K562 (cell line): ENCODE measurements at regions not wholly inside any gene's neighbourhood (a gene's known extent, or its start where the extent isn't known, plus 50 kb on each side); places are given as distances from the start of the nearest gene placed in this dataset.

Experiments used
- CTCF ChIP-seq, 3 experiments: IDR thresholded peaks in 2 of 3; conservative IDR thresholded peaks in 1 of 3; 2 replicates each; pipeline ENCODE4 v1.5.1; 2011 to 2012; ENCODE audit warnings: low read length in 3 of 3, mild to moderate bottlenecking in 3 of 3, control low read depth in 2 of 3, improper control_type of control experiment in 1 of 3, inconsistent platforms in 1 of 3, low read depth in 1 of 3, mixed read lengths in 1 of 3, moderate library complexity in 1 of 3; ENCODE audit not compliant: insufficient read depth in 2 of 3
- ELF1 ChIP-seq: fragments of 200-800 bp; sonication (Bioruptor generic); IDR thresholded peaks from 2 replicates; pipeline ENCODE4 v1.6.1; 2016; ENCODE audit warnings: missing genetic modification characterization, missing compliant biosample characterization
- EZH2 ChIP-seq: IDR thresholded peaks from 2 replicates; pipeline ENCODE4 v1.6.1; 2012; ENCODE audit warnings: low read depth, mild to moderate bottlenecking, inconsistent platforms, low read length, borderline replicate concordance
- FOXA1 ChIP-seq: fragments of 450-650 bp; IDR thresholded peaks from 2 replicates; pipeline ENCODE4 v1.6.1; 2016; ENCODE audit warnings: mild to moderate bottlenecking, borderline replicate concordance
- MAFK ChIP-seq: IDR thresholded peaks from 2 replicates; pipeline ENCODE4 v1.6.1; 2011; ENCODE audit warnings: low read length, improper control_type of control experiment
- RNF2 ChIP-seq: sonication (generic); IDR thresholded peaks from 2 replicates; pipeline ENCODE4 v1.6.1; 2016
- STAT5B ChIP-seq: fragments of 250-450 bp; sonication (Bioruptor Pico); IDR thresholded peaks from 2 replicates; pipeline ENCODE4 v1.8.0; 2021; ENCODE audit warnings: mild to moderate bottlenecking, inconsistent platforms
- TAF1 ChIP-seq: IDR thresholded peaks from 2 replicates; pipeline ENCODE4 v1.6.1; 2011; ENCODE audit warnings: mild to moderate bottlenecking, low read length, moderate library complexity; ENCODE audit not compliant: insufficient read depth, control insufficient read depth, severe bottlenecking; ENCODE audit errors: extremely low read depth
- TARDBP ChIP-seq: fragments of 450-650 bp; IDR thresholded peaks from 2 replicates; pipeline ENCODE4 v1.6.1; 2016
- ZNF239 ChIP-seq: fragments of 250-450 bp; sonication (Bioruptor Pico); IDR thresholded peaks from 2 replicates; pipeline ENCODE4 v1.4.0; 2020; ENCODE audit warnings: mild to moderate bottlenecking
- TF ChIP-seq, protein P1 (sequence below): conservative IDR thresholded peaks from 2 replicates; pipeline ENCODE4 v1.6.1; 2011; ENCODE audit warnings: low read depth, mild to moderate bottlenecking, low read length; ENCODE audit not compliant: control insufficient read depth
- TF ChIP-seq, protein P2 (sequence below): sonication (generic); formaldehyde crosslinking; IDR thresholded peaks from 2 replicates; pipeline ENCODE4 v1.8.0; 2022; ENCODE audit warnings: mild to moderate bottlenecking, missing genetic modification reagents, borderline replicate concordance
- TF ChIP-seq, protein P3 (sequence below): fragments of 250-450 bp; sonication (Bioruptor Pico); IDR thresholded peaks from 2 replicates; pipeline ENCODE4 v1.8.0; 2021; ENCODE audit warnings: moderate library complexity, mild to moderate bottlenecking, inconsistent platforms

GRCh38 chr9:90379771-90380170, 262.9 kb downstream of the DIRAS2 start:
- TF ChIP-seq, protein P1, sequence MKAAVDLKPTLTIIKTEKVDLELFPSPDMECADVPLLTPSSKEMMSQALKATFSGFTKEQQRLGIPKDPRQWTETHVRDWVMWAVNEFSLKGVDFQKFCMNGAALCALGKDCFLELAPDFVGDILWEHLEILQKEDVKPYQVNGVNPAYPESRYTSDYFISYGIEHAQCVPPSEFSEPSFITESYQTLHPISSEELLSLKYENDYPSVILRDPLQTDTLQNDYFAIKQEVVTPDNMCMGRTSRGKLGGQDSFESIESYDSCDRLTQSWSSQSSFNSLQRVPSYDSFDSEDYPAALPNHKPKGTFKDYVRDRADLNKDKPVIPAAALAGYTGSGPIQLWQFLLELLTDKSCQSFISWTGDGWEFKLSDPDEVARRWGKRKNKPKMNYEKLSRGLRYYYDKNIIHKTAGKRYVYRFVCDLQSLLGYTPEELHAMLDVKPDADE = no peak
- TF ChIP-seq ELF1 (tag) (no peak), ZNF239 (CRISPR knock-in tag) (no peak), CTCF (IDR thresholded peaks at IDR 0.05 in 2 of 3, conservative IDR thresholded peaks at IDR 0.05 in 1 of 3; ENCODE audit: insufficient read depth in 2 of 3, low read depth in 1 of 3, low read length in 3 of 3) (no peak), RNF2 (no peak), MAFK (no peak), FOXA1 (no peak), EZH2 (no peak), TARDBP (no peak), TAF1 (no peak), STAT5B (no peak)
- TF ChIP-seq, protein P2, sequence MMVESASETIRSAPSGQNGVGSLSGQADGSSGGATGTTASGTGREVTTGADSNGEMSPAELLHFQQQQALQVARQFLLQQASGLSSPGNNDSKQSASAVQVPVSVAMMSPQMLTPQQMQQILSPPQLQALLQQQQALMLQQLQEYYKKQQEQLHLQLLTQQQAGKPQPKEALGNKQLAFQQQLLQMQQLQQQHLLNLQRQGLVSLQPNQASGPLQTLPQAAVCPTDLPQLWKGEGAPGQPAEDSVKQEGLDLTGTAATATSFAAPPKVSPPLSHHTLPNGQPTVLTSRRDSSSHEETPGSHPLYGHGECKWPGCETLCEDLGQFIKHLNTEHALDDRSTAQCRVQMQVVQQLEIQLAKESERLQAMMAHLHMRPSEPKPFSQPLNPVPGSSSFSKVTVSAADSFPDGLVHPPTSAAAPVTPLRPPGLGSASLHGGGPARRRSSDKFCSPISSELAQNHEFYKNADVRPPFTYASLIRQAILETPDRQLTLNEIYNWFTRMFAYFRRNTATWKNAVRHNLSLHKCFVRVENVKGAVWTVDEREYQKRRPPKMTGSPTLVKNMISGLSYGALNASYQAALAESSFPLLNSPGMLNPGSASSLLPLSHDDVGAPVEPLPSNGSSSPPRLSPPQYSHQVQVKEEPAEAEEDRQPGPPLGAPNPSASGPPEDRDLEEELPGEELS (CRISPR knock-in tag) = no peak
- TF ChIP-seq, protein P3, sequence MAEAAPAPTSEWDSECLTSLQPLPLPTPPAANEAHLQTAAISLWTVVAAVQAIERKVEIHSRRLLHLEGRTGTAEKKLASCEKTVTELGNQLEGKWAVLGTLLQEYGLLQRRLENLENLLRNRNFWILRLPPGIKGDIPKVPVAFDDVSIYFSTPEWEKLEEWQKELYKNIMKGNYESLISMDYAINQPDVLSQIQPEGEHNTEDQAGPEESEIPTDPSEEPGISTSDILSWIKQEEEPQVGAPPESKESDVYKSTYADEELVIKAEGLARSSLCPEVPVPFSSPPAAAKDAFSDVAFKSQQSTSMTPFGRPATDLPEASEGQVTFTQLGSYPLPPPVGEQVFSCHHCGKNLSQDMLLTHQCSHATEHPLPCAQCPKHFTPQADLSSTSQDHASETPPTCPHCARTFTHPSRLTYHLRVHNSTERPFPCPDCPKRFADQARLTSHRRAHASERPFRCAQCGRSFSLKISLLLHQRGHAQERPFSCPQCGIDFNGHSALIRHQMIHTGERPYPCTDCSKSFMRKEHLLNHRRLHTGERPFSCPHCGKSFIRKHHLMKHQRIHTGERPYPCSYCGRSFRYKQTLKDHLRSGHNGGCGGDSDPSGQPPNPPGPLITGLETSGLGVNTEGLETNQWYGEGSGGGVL (CRISPR knock-in tag) = no peak
